ENCODE measurements at regions not wholly inside any gene's neighbourhood (a gene's known extent, or its start where the extent isn't known, plus 50 kb on each side); places are given as distances from the start of the nearest gene placed in this dataset.
"Not testable (repeated sequence)": the region's sequence is repeated elsewhere in the genome, so short reads cannot be mapped to it uniquely, and the experiment has no call there.

GRCh38 chr2:175599966-175600831 lies 401.9 kb downstream of the LNPK start:
- no peak for DNase-seq

- DNase-seq: no peak
Measured at GRCh38 chr2:175597286-175597685, 404.8 kb downstream of the LNPK start.

GRCh38 chr2:175595139-175595538 lies 406.9 kb downstream of the LNPK start:
- DNase-seq: no peak

GRCh38 chr2:175593686-175594525 lies 408.2 kb downstream of the LNPK start:
- not testable (repeated sequence) for DNase-seq

GRCh38 chr2:175588213-175588612 lies 406.7 kb upstream of the ATP5MC3 start:
- not testable (repeated sequence) for DNase-seq

GRCh38 chr2:175585496-175585895 lies 404.0 kb upstream of the ATP5MC3 start:
- no peak for DNase-seq

- no peak for DNase-seq
Measured at GRCh38 chr2:175580652-175581051, 399.1 kb upstream of the ATP5MC3 start.

- DNase-seq: no peak
Measured at GRCh38 chr2:175579646-175580045, 398.1 kb upstream of the ATP5MC3 start.

- no peak for DNase-seq
Measured at GRCh38 chr2:175577368-175577970, 396.0 kb upstream of the ATP5MC3 start.

- no peak for DNase-seq
Measured at GRCh38 chr2:175576875-175577274, 395.4 kb upstream of the ATP5MC3 start.

- DNase-seq: no peak
Measured at GRCh38 chr2:175576270-175576669, 394.8 kb upstream of the ATP5MC3 start.

GRCh38 chr2:175575346-175576258 lies 394.1 kb upstream of the ATP5MC3 start:
- DNase-seq: peak; percentile 35

- DNase-seq: no peak
Measured at GRCh38 chr2:175574069-175574468, 392.6 kb upstream of the ATP5MC3 start.

GRCh38 chr2:175571078-175571653 lies 389.7 kb upstream of the ATP5MC3 start:
- no peak for DNase-seq

GRCh38 chr2:175568109-175568730 lies 386.7 kb upstream of the ATP5MC3 start:
- no peak for DNase-seq

- no peak for DNase-seq
Measured at GRCh38 chr2:175567435-175568061, 386.0 kb upstream of the ATP5MC3 start.

GRCh38 chr2:175560521-175561169 lies 379.1 kb upstream of the ATP5MC3 start:
- no peak for DNase-seq

GRCh38 chr2:175559613-175560012 lies 378.1 kb upstream of the ATP5MC3 start:
- no peak for DNase-seq

- no peak for DNase-seq
Measured at GRCh38 chr2:175557810-175558377, 376.4 kb upstream of the ATP5MC3 start.

- DNase-seq: no peak
Measured at GRCh38 chr2:175553910-175554309, 372.4 kb upstream of the ATP5MC3 start.
